HG02852 (cell line): ENCODE measurements at regions not wholly inside any gene's neighbourhood (a gene's known extent, or its start where the extent isn't known, plus 50 kb on each side); places are given as distances from the start of the nearest gene placed in this dataset.
"Not testable (repeated sequence)": the region's sequence is repeated elsewhere in the genome, so short reads cannot be mapped to it uniquely, and the experiment has no call there.

Experiments
- ATAC-seq: cut with Tn5 transposase; IDR thresholded peaks from one replicate; pipeline ENCODE4 v1.9.1; 2021; ENCODE audit warnings: mild to moderate bottlenecking, moderate library complexity; ENCODE audit not compliant: unreplicated experiment

GRCh38 chr11:95413761-95414160 is 182.8 kb upstream of the SESN3 start:
- ATAC-seq = no peak

DNA sequence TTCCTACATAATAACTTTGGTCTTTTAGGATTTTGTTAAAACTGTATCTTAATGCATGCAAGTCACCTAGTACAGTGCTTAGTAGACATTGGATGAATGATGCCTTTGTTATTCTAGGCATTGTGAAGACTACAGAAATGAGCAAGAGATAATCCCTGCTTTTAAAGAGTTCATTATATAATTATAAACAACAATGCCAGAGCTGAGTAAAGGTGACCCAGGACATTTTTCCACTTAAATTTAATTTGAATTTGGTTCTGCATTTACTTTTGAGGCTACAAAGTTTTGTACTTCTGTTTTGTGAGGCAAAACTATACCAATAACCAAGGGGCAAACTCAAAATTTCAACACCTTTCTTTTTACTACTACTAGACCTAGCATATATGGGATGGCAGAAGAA is 182.0 kb upstream of the SESN3 start:
- ATAC-seq = no peak

- ATAC-seq = no peak
Measured at GRCh38 chr11:95412074-95412473, 181.1 kb upstream of the SESN3 start.

DNA sequence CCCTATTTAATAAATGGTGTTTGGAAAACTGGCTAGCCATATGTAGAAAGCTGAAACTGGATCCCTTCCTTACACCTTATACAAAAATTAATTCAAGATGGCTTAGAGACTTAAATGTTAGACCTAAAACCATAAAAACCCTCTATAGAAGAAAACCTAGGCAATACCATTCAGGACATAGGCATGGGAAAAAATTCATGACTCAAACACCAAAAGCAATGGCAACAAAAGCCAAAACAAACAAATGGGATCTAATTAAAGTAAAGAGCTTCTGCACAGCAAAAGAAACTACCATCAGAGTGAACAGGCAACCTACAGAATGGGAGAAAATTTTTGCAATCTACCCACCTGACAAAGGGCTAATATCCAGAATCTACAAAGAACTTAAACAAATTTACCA is 179.7 kb upstream of the SESN3 start:
- not testable (repeated sequence) for ATAC-seq

DNA sequence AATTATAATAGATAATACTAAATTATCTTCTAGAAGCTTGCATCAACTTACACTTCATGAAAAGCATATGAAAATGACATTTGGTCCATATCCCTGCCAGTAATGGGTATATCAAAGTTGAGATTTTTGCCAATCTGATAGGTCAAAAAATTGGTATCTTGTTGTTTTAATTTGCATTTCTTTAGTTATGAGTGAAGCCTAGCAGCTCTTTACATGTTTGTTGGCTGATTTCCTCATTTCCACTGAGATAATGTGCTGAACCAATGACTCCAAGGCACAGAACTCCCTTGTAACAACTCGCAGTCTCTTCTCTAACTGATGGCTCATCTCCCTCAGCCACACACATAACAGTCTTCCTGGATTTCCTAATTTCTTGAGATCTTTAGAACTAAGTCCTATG is 175.3 kb upstream of the SESN3 start:
- no peak for ATAC-seq

DNA sequence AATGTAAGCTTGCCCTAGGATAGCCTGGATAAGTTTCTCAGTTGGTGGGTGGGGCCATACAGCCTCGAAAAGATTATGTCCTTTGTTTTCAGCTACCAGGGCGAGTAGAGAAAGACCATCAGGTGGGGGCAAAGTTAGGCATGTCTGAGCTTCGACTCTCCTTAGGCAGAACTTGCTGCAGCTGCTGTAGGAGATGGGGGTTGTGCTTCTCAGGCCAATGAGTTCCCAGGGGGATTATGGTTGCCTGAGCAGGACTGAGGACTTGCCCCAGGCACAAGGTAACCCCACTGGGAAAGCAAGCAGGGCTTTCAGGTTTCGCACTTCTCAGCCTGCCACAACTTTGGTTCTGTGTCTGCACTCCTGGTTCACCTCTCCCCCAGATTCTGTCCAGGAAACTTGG is 173.4 kb upstream of the SESN3 start:
- no peak for ATAC-seq

GRCh38 chr11:95398437-95399112 is 167.6 kb upstream of the SESN3 start:
- no peak for ATAC-seq

DNA sequence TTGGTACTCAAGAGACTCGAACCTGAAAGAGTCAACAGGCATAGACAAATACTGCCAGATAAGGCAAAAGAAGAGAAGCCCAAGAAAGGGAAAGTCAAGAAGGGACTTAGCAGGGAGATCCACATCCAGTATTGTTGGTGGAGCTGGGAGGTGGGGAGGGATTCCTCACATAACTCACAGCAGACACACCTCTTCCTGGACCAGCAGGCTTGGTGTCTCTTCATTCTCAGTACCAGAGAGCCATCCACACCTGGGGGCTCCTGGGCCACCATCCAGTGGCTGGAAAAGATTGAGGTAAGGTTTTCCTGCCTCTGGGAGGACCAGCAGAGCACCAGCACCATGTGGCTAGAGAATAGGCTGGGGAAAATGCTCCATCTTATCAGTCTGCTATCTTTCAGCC is 161.6 kb upstream of the SESN3 start:
- no peak for ATAC-seq

GRCh38 chr11:95389427-95389826 is 158.4 kb upstream of the SESN3 start:
- ATAC-seq = no peak

- no peak for ATAC-seq
Measured at GRCh38 chr11:95388086-95388485, 157.1 kb upstream of the SESN3 start.

DNA sequence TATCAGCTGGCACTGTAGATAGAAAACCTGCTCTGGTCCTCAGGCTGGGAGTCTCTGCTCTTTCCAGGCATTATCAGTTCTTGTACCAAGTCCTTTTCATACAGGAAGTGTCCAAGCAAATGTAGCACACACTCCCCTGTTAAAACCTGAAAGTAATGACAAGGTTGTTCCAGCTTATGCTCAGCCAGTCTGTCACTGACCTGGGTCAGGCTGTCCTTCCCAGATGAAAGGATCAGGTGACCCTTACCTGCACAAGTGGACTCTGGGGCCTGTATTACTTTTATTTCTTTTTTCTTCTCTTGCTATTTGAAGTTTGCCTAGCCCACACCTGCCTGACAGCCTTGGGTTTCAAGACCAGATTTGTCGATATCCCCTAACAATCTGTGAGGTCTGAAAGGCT is 156.3 kb upstream of the SESN3 start:
- no peak for ATAC-seq

DNA sequence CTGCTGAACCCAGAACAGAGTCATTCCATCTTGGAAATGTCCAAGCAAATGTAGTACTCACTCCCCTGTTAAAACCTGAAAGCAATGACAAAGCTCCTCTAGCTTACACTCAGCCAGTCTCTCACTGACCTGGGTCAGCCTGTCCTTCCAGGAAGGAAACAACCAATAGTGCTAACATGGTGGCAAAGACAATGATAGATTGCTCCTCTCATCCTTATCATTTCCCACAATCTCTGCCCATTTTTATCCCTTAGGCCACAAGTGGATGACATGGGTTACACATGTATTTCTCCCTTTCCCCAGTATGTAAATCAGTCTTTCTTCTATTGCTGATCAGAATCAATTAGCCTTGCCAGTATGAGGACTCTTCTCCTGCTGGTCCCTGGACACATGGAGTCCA is 154.6 kb upstream of the SESN3 start:
- no peak for ATAC-seq

GRCh38 chr11:95379479-95379878 is 148.5 kb upstream of the SESN3 start:
- no peak for ATAC-seq

DNA sequence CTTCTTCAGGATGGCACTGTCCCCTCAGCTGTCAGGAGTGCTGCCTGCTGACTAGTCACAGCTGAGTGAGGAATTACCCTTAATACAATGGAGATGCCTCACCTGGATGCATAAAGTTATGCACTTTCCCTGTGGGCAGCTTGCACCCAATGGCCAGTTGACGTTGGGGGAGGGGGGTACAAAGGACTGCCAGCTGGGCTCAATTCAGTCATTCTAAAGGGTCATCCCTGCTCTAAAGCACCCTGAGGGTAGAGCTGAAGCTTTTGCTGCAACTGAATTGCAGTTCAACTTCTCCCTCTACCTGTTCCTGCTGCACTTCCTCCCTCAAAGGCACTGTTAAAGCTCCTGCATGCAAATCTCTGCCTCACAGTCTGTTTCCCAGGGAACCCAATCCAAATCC is 147.8 kb upstream of the SESN3 start:
- ATAC-seq = no peak

- ATAC-seq = no peak
Measured at GRCh38 chr11:95378111-95378510, 147.1 kb upstream of the SESN3 start.

GRCh38 chr11:95375886-95376285 is 144.9 kb upstream of the SESN3 start:
- ATAC-seq = no peak

DNA sequence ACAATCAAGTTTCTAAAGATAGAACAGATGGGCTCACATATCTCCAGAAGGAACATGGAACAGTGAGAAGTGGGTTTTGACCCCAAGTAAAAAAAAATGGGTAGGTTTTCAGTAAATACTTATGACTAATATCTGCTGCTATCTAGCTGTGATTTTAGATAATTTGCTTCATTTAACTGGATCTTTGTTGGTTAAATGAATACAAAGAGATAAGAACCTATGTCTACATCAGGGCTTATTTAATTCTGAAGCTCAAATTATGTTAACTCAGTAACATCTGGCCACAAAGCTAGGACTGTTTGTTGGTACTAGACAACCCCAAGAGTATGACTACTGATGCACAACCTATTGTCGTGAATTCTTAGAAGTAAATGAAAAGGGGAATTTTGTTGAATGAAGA is 144.4 kb upstream of the SESN3 start:
- no peak for ATAC-seq

GRCh38 chr11:95374105-95374504 is 143.1 kb upstream of the SESN3 start:
- ATAC-seq = no peak

GRCh38 chr11:95373241-95373640 is 142.2 kb upstream of the SESN3 start:
- no peak for ATAC-seq

DNA sequence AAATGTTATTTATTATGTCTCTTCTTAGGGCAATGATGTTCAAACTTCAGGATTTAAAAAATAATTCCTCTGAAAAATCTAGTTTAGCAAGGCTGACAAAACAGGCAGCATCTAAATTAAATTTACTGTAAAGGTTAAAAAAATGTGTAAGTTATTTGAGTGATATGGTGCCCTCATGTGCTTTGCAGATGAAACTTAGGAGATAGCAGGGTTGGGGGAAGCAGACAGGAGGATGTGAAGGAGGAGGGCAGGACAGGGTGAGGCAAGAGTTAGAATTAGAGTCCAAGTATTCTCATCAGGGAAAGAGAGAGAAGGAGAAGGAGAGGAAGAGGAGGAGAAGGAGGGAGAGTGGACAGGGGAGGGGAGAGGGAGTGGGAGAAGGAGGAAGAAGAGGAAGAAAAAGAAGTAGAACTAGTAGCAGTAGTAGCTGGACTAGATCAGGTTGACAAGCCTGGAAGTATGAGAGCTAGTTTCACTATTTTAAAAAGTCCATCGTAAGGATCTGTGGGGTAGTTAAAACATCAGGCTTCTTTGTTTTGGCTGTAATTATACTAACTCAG is 141.2 kb upstream of the SESN3 start:
- no peak for ATAC-seq

- ATAC-seq = no peak
Measured at GRCh38 chr11:95371153-95371552, 140.2 kb upstream of the SESN3 start.

GRCh38 chr11:95367726-95368125 is 136.7 kb upstream of the SESN3 start:
- no peak for ATAC-seq

GRCh38 chr11:95365348-95365747 is 134.3 kb upstream of the SESN3 start:
- no peak for ATAC-seq
